Middle frontal gyrus (tissue), 1 donor: ENCODE measurements at regions not wholly inside any gene's neighbourhood (a gene's known extent, or its start where the extent isn't known, plus 50 kb on each side); places are given as distances from the start of the nearest gene placed in this dataset.

Source experiments
- DNase-seq: peaks from one replicate; pipeline ENCODE4 v3.0.0-alpha.2; 2015; ENCODE audit warnings: low spot score; ENCODE audit errors: extremely low spot score

DNA sequence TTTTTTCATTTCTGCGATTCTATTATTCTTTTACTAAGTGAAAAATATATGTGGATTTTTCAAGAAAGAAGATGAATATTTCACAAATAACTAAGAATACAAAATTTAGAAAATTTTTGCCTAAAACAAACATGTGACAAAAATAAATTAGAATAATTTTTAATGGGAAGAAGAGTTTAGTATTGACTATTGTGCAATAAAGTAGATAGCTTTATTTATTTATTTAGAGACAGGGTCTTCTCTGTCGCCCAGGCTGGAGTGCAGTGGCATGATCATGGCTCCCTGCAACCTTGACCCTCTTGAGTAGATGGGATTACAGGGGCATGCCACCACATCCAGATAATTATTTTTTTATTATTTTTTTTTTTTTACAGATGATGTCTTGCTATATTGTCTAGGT lies 95.3 kb upstream of the PAQR3 start:
- DNase-seq = no peak

DNA sequence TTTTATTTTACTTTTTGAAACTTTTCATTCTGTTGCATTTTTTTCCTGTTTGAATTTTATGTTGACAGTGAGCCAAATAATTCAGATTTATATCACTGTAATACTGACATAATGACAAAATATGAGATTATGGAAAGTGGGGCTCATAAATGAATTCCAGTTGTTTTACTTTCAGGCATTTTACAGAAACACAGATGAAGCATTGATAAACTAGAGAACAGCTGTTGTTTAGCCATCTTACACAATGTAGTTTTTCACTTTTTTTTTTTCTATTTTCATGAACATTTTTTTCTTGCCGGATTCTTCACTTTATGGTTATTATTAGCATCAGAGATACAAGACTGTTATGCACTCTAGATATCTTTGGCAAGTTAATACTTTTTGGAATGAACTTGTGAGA lies 91.7 kb upstream of the PAQR3 start:
- no peak for DNase-seq

DNA sequence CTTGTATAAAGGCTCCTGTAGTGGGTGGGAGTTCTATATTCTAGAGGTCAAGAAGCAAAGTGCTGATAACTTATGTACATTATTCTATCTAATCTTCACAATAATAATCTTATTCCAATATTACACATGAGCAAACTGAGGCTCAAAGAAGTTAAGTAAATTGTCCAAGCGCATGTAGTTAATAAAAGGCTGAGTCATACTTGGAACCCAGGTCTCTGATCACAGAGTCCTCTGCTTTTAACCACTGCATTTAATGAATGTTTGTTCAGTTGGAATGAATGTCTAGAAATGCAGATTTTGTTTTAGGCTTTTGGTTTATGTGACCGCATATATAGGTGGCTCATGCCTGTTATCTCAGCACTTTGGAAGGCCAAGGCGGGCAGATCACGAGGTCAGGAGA lies 88.4 kb upstream of the PAQR3 start:
- no peak for DNase-seq

DNA sequence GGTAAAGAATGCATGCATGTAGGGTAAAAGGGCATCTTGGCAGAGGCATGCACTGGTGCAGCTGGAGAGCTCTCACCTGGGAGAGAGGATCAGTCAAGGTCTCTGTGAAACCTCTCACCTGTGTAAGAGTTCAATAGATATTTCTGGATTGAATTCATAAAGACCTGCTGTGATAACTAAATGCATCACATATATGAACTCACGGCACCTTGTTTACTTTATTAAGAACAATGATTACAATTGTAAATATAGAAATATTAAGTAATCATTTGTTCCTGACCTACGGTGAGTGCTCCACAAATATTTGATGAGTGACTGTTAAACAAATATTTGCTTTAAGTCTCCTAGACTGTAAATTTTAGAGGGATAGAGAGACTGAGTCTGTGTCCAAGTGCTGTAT lies 85.9 kb upstream of the PAQR3 start:
- DNase-seq = no peak

DNA sequence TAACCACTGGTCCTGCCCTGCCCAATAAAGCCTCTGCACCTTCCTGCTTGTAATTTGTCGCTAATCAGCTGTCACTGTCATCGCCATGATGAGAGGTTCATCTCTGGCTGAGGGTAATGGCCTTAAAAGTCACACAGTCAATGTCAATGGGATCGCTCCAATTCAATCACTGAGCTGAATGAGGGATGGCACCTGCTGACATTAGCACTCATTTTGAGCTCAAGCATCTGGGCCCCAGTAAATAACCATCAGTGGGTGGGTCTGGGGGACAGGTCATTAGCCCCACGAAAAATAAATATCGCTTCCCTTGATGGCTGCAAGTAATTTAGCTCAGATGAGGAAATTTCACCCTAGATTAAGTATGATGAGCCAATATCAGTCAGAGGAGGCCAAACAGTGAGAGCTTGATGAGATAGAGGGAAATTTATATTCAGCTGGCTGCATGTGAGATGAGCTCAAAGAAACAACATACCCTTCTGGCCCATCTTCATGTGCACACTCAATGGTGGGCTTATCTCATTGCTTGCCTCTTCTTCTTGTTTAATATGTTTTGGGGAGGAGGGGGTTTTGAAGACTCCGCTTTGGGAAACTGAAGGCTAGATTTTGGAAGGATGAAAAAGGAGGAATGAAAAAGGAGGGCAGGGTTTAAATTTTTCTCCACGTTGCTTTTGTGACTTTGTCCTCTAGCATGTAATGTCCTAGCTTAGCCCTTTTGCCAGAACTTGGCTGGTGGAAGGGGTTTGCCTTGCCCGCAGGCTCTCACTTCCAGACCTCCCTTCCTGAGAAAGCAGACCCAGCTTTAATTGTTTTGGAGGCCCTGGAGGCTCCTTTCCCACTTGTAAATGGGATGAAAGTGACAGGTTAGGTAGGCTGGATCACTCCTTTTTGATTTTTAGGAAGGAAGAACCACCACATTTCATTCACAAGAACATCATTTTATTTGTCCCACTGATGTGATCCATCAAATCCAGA lies 84.8 kb upstream of the PAQR3 start:
- no peak for DNase-seq

DNA sequence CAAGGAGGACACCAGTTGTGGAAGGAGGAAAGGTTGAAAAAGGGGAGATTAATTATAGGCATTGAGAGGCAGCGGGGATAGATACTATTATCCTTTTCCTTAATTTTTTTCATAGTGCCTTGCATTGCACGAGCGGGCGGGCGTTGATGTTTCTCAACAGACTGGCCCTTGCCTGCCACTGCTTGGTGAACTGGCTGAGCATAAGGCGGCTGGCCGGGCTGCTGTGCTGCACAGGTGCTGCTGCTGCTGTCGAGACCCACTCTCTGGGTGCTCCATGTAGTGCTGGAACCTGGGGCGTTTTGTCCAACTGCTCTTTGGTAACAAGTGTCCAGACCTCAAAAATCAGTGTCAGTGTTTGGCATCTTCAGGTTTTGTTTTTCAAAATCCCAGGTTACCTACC lies 83.3 kb upstream of the PAQR3 start:
- DNase-seq = no peak

DNA sequence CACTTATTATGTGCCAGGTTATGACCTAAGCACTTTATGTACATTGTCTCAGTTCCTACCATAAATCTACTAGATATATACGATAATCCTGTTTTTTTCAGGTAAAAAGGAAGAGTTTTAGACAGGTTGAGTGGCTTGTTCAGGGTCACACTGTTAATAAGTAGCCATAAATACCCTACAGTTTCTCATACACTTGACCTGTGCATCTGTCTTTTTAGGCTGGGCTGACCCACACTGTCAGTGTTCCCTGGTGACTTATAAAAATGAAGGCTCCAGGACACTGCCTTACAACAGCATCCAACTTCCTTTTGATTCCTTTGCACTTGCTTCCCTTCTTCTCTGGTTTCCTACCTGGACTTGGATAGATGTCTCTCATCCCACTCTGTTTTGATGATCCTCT lies 78.2 kb upstream of the PAQR3 start:
- no peak for DNase-seq

DNA sequence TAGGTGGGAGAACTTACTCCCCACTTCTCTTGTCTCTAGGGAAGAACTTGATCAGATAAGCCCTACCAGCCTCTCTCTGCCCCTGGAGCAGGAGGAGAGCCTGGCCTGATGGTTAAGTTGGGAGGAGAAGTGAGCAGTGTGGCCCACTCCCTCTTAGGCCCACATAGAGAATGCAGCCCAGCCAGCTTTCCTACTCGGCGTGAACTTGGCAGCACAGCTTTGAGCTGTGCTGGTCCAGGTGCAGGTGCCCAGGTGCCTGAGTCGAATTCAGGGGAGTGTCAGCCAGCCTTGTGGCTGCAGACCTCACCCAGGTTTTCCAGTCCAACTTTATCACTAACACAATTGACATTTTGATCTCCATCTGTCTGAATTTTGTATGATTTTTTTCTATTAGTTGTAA lies 77.6 kb upstream of the PAQR3 start:
- DNase-seq = no peak

DNA sequence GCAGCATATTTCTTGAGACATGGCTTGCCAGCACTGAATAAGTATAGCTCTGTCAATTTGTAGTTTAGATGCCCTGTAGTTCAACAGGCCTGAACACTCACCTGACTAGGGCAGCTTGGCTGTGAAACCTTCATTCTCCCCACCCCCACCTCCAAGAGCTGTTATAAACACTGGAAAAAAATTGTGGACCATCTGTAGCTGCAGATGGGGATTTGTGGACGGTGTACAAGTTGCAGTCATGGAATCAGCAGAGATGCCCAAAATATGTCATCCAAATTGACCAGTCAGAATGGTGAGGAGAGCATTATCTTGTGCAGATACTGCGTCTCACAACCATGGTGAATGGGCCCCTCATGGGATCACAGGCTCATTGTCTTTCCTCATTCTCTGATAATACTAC lies 76.2 kb upstream of the PAQR3 start:
- DNase-seq = no peak

DNA sequence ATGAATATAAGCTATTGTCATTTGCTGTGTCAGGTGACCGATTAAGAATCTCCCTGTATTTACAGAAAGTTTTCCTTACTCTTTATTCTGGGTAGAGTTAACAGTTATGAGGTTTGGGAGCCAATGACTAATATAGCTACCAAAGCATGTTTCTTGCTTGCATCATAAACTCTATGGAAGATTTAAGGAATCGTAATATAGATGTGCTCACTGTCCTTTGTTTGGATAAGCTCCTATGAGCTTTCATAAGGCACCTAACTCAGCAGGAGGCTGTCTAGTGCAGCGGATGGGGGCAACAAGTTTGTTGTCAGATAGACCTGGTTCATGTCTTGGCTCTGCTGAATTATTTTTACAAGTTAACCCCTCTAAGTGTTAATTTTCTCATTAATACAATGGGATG lies 75.0 kb upstream of the PAQR3 start:
- DNase-seq = no peak

DNA sequence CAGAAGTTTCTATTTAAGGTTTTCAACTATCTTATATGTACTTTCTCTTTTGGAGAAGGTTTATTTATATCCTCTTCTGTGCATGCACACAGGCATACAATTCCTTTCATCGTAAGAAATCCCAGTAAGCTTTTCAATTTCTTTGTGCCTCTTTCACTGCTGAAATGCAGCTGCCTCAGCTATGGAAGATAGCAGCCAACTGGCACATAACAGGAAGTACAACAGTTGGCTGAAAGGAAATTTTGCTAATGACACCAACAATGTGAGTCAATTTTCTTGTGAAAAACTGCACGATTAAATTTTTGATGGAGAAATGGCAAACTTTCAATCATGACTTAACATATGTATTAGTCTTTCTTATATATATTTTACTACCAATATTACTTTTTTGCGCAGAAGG lies 74.5 kb upstream of the PAQR3 start:
- DNase-seq = no peak

DNA sequence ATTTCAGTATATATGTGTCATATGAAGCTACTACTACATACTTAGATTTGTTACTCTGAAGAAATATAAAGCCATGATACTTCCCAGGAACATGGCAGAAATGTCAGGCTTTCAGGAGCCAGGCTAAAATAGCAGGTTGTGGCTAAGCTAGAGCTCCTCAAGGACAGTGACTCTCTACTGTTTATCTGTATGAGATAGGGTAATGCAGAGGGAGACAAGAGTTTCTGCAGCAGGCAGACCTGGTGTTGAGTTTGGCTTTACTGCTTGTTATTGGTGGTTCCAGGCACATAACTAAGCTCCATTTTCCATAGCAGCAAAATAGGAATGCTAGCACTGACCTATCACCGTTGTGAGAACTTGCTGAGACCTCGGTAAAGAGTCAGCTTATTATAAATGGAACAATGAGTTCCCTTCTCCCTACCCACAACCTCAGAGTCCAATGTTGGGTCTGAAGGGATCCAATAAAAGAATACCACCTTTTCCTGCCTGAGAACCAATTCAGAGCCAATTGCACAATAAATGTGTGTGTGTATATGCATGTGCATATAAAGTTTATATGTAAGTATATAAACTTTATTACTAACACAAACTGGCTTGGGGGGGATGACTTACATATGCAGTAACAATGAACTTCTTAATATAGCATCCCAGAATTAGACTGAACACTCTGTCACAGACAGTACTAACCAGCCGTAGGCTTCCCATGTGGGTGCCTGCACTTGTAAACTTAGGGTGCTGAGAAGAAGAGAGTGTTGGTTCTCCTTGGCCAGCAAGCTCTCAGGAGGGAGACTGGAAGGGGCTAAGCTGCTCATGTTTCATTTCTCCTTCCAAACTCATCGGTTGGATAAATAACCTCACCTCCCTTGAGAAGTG lies 51.9 kb upstream of the PAQR3 start:
- no peak for DNase-seq

DNA sequence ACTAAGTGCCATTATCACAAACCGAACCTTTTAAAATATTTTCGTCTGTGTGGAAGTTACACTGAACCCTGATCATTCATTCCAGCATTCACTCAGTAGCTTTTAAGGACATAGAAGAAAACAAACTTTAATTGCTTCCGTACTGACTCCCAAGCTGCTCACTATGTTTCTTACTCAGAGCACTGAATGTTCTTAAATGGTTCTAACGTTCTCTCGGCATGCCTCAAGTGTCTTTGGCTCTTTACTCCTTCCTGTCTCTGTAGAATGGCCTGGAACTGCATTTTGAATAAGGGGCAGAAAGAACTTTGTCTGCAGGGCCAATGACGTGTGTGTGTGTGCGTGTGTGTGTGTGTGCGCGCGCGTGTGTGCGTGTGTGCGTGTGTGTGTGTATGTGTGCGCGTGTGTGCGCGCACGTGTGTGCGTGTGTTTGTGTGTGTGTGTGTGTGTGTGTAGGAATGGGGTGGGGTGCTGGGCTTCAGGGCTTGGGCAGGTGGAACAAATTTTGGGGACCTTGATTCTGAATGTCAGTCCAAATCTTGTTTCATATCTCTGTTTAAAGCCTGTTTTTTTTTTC lies 50.5 kb upstream of the PAQR3 start:
- DNase-seq = no peak
